HCT116 (cell line): ENCODE measurements at regions not wholly inside any gene's neighbourhood (a gene's known extent, or its start where the extent isn't known, plus 50 kb on each side); places are given as distances from the start of the nearest gene placed in this dataset.

Experiments
- ATAC-seq: fragments of 200-7000 bp; cut with Tn5 transposase; 2 replicates; pipeline ENCODE4 v1.9.1; 2020; ENCODE audit warnings: mild to moderate bottlenecking, moderate library complexity
- BruUV-seq: library from RNA; stranded (reverse); fragments of 400-500 nt; replicated peaks from 2 replicates; lab custom pipeline; 2021; lab: Mats Ljungman, UMichigan
- CTCF ChIA-PET: fragments of 300-600 bp; sonication (Branson Sonifier 250); formaldehyde crosslinking; loops from one replicate; lab custom pipeline; 2021; ENCODE audit warnings: antibody characterized with exemption; lab: Charles Lee
- POLR2A ChIA-PET: fragments of 300-600, 350-600 bp; sonication (Branson Sonifier 250); formaldehyde crosslinking; loops from one replicate; lab custom pipeline; 2021; ENCODE audit warnings: antibody characterized with exemption; lab: Charles Lee
- RAD21 ChIA-PET, 2 experiments: fragments of 300-600 bp; sonication (Branson Sonifier 250); formaldehyde crosslinking; loops; one replicate each; lab custom pipeline; 2023; ENCODE audit warnings: low total read pairs in 2 of 2; ENCODE audit not compliant: uncharacterized antibody in 2 of 2, unreplicated experiment in 2 of 2, low non-redundant PET in 1 of 2; lab: Charles Lee
- DNase-seq: peaks from one replicate; pipeline ENCODE4 v3.0.0-alpha.2; 2010; ENCODE audit warnings: low read depth, low spot score
- H2AFZ ChIP-seq: fragments of 200-600 bp; shearing (Covaris generic), sonication (generic); 2 replicates; pipeline ENCODE4 v1.6.1; 2017; ENCODE audit warnings: low read depth, mixed run types, mixed read lengths, antibody characterized with exemption, low read length; ENCODE audit not compliant: poor library complexity, severe bottlenecking
- H3K27ac ChIP-seq: 2 replicates; pipeline ENCODE4 v1.5.1; 2012; ENCODE audit warnings: low read depth, low read length
- H3K27me3 ChIP-seq: fragments of 200-600 bp; sonication (generic); 2 replicates; pipeline ENCODE4 v1.6.1; 2016; ENCODE audit warnings: mixed run types, low read length, mixed read lengths; ENCODE audit not compliant: insufficient read depth
- H3K36me3 ChIP-seq, 2 experiments: fragments of 200-500 bp in 1 of 2; fragments of 200-600 bp in 1 of 2; sonication (Bioruptor generic) in 1 of 2; sonication (generic) in 1 of 2; 2 replicates each; pipeline versions ENCODE4 v1.5.1 to v1.6.1; 2014 to 2016; ENCODE audit warnings: low read length in 2 of 2, inconsistent platforms in 1 of 2, mixed read lengths in 1 of 2, mixed run types in 1 of 2; ENCODE audit not compliant: insufficient read depth in 2 of 2, control insufficient read depth in 1 of 2
- H3K4me1 ChIP-seq, 2 experiments: fragments of 200-600 bp in 1 of 2; sonication (generic) in 1 of 2; 2 replicates each; pipeline versions ENCODE4 v1.5.1 to v1.6.1; 2012 to 2017; ENCODE audit warnings: low read length in 2 of 2, inconsistent platforms in 1 of 2, mild to moderate bottlenecking in 1 of 2, mixed read lengths in 1 of 2, mixed run types in 1 of 2, moderate library complexity in 1 of 2; ENCODE audit not compliant: insufficient read depth in 2 of 2, control insufficient read depth in 1 of 2
- H3K4me2 ChIP-seq: fragments of 200-600 bp; sonication (generic); 2 replicates; pipeline ENCODE4 v1.6.1; 2017; ENCODE audit warnings: mixed run types, low read length, mixed read lengths
- H3K4me3 ChIP-seq, 2 experiments: fragments of 200-600 bp in 1 of 2; sonication (generic) in 1 of 2; replicated peaks in 1 of 2; 2 replicates each; pipeline ENCODE4 v1.5.1; 2011 to 2016; ENCODE audit warnings: low read length in 2 of 2, control low read depth in 1 of 2, low read depth in 1 of 2, mild to moderate bottlenecking in 1 of 2, mixed read lengths in 1 of 2, mixed run types in 1 of 2
- H3K79me2 ChIP-seq: fragments of 200-600 bp; sonication (generic); 2 replicates; pipeline ENCODE4 v1.6.1; 2017; ENCODE audit warnings: mild to moderate bottlenecking, mixed run types, low read length, moderate library complexity, mixed read lengths; ENCODE audit not compliant: insufficient read depth
- H3K9ac ChIP-seq: fragments of 200-600 bp; sonication (generic); 2 replicates; pipeline ENCODE4 v1.6.1; 2016; ENCODE audit warnings: low read length, mixed read lengths
- H3K9me2 ChIP-seq: fragments of 200-600 bp; sonication (generic), shearing (Covaris generic); 2 replicates; pipeline ENCODE4 v1.6.1; 2017; ENCODE audit warnings: mixed run types, mild to moderate bottlenecking, moderate library complexity; ENCODE audit not compliant: insufficient read depth
- H3K9me3 ChIP-seq, 2 experiments: fragments of 200-500 bp in 1 of 2; fragments of 200-600 bp in 1 of 2; sonication (Bioruptor generic) in 1 of 2; sonication (generic) in 1 of 2; 2 replicates each; pipeline ENCODE4 v1.6.1; 2014 to 2017; ENCODE audit warnings: low read length in 2 of 2, mixed read lengths in 2 of 2, inconsistent platforms in 1 of 2, low read depth in 1 of 2, mild to moderate bottlenecking in 1 of 2, mixed run types in 1 of 2, moderate library complexity in 1 of 2; ENCODE audit not compliant: control insufficient read depth in 1 of 2, insufficient read depth in 1 of 2
- H4K20me1 ChIP-seq: fragments of 200-600 bp; sonication (generic), shearing (Covaris generic); 2 replicates; pipeline ENCODE4 v1.6.1; 2017; ENCODE audit warnings: mixed run types, mild to moderate bottlenecking, moderate library complexity; ENCODE audit not compliant: insufficient read depth
- CEBPB ChIP-seq: IDR thresholded peaks from 2 replicates; pipeline ENCODE4 v1.6.1; 2012; ENCODE audit warnings: low read depth
- EGR1 ChIP-seq: IDR thresholded peaks from 2 replicates; pipeline ENCODE4 v1.6.1; 2012; ENCODE audit warnings: low read depth
- EZH2 ChIP-seq: fragments of 200-600 bp; sonication (generic); IDR thresholded peaks from 2 replicates; pipeline ENCODE4 v1.6.1; 2017; ENCODE audit warnings: antibody characterized with exemption, mixed run types
- MAX ChIP-seq: IDR thresholded peaks from 2 replicates; pipeline ENCODE4 v1.6.1; 2012
- POLR2A ChIP-seq: IDR thresholded peaks from 2 replicates; pipeline ENCODE4 v1.7.0; 2011; ENCODE audit warnings: borderline replicate concordance; ENCODE audit not compliant: insufficient read depth, insufficient read length; ENCODE audit errors: extremely low read depth
- POLR2AphosphoS5 ChIP-seq: IDR thresholded peaks from 2 replicates; pipeline ENCODE4 v1.6.1; 2011; ENCODE audit warnings: mild to moderate bottlenecking, low read depth, low read length, moderate library complexity
- REST ChIP-seq: IDR thresholded peaks from 2 replicates; pipeline ENCODE4 v1.6.1; 2012; ENCODE audit warnings: low read depth
- SRF ChIP-seq: IDR thresholded peaks from 2 replicates; pipeline ENCODE4 v1.6.1; 2012; ENCODE audit warnings: low read depth
- intact Hi-C: fragments of 100-400 bp; cut with micrococcal nuclease; formaldehyde crosslinking; loops from 2 replicates; pipeline ENCODE4 v1.10.0; 2022

GRCh38 chr3:124168271-124168670, 176.3 kb upstream of the ROPN1 start:
- Histone ChIP-seq H3K27ac (no peak overlapping the region), H4K20me1 (no peaks in the 10 kb centered on the region), H3K79me2 (no peaks in the 10 kb centered on the region), H3K4me2 (no peak overlapping the region), H3K9me2 (no peaks in the 10 kb centered on the region), H3K4me1 (no peaks in the 10 kb centered on the region), H3K9ac (no peak overlapping the region), H3K4me3 (no peak overlapping the region), H3K9me3 (no peaks in the 10 kb centered on the region), H2AFZ (no peak overlapping the region), H3K36me3 (no peaks in the 10 kb centered on the region), H3K27me3 (peaks cover 57% of the 10 kb centered on the region)
- ChIA-PET POLR2A (no interaction called here), RAD21 (no interaction called here), CTCF (no interaction called here)
- no peak for TF ChIP-seq POLR2AphosphoS5
- TF ChIP-seq EGR1 = no peak
- TF ChIP-seq CEBPB = no peak
- no peak for TF ChIP-seq SRF
- no peak for TF ChIP-seq POLR2A
- TF ChIP-seq MAX = no peak
- TF ChIP-seq EZH2 = no peak
- DNase-seq (no peak), ATAC-seq (no peak)
- BruUV-seq = no TSS peak
- intact Hi-C loops = no loop called here

GRCh38 chr3:124172283-124172682, 180.4 kb upstream of the ROPN1 start:
- no TSS peak for BruUV-seq
- H3K4me1 ChIP-seq = no peaks in the 10 kb centered on the region
- H3K79me2 ChIP-seq = no peaks in the 10 kb centered on the region
- CTCF ChIA-PET = no interaction called here
- no peak for TF ChIP-seq REST
- DNase-seq = no peak
- H3K4me3 ChIP-seq = no peak overlapping the region
- no peak for ATAC-seq
- RAD21 ChIA-PET = no interaction called here
- no peak overlapping the region for H3K4me2 ChIP-seq
- intact Hi-C loops = no loop called here
- no peak overlapping the region for H3K9ac ChIP-seq
- H3K27ac ChIP-seq = no peak overlapping the region
- POLR2A ChIA-PET = no interaction called here
- peaks cover 36% of the 10 kb centered on the region for H3K27me3 ChIP-seq
- H3K9me3 ChIP-seq = no peaks in the 10 kb centered on the region
- H4K20me1 ChIP-seq = no peaks in the 10 kb centered on the region
- no peak overlapping the region for H2AFZ ChIP-seq
- H3K9me2 ChIP-seq = no peaks in the 10 kb centered on the region
- H3K36me3 ChIP-seq = no peaks in the 10 kb centered on the region
